ENCODE measurements at regions not wholly inside any gene's neighbourhood (a gene's known extent, or its start where the extent isn't known, plus 50 kb on each side); places are given as distances from the start of the nearest gene placed in this dataset.

DNA sequence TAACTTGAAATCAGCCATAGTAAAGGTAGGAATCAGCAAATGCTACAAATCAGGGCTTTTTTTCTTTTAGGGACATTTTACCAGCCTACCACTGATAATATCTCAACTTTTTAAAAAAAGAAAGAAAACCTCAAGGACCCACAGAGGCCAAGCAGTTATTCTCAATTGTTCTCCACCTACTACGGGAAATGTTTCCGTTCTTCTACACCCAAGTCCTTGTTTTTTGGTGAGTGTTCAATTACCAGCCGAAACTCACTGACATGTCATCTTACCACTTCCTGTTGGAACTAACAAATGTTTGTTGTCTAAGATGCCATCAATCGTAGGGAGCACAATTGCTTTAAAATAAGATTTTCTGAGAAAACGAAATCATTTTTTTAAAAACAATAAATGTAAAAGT lies 50.2 kb upstream of the CDK1 start:
- ChIA-PET POLR2A (no interaction called here), CTCF (no interaction called here)

DNA sequence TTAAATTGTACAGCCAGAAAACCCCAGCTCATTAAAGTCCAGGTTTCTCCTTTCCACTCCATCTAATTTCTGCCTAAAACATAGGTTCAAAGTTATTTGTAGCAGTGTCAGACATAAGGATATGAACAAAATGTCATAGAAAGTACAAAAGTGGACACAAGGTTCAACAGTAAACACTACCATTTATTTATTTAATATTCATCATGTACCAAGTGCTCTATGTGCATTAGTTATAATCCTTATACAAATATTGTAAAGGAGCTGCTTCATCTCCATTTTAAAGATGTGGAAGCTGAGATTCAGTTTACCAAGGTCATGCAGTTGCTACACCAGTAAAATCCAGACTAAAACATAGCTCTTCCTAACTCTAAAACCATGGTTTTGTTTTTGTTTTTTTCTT lies 52.0 kb upstream of the CDK1 start:
- POLR2A ChIA-PET: no interaction called here
- CTCF ChIA-PET: no interaction called here

DNA sequence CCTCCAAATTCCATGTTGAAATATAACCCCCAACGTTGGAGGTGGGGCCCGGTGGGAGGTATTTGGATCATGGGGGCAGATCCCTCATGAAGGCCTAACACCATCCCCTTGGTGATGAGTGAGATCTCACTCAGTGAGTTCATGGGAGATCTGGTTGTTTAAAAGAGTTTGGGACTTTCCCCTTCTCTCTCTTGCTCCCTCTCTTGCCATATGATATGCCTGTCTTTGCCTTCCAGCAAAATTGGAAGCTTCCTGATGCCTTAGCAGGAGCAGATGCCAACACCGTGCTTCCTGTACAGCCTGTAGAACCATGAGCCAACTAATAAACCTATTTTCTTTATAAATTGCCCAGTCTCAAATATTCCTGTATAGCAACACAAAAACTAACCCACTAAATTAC lies 55.7 kb upstream of the CDK1 start:
- POLR2A ChIA-PET: no interaction called here
- CTCF ChIA-PET: no interaction called here

DNA sequence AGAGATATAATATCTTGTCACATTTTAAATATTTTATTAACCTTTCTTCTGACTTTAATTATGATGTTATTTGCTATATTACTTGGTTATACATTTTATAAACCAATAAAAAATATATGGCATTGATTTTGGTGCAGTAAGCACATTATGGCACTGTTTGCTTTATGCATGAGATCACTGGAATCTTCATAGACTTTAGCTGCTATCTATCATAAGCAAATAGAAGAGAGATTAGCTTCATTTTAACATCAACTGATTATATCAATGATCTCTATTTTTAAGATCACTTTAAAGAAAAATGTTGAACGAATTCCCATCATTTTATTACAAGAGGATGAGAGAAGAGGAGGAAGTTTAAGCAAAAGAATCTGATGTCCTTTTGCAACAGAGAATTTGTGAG lies 58.6 kb upstream of the CDK1 start:
- ChIA-PET POLR2A (no interaction called here), CTCF (no interaction called here)

DNA sequence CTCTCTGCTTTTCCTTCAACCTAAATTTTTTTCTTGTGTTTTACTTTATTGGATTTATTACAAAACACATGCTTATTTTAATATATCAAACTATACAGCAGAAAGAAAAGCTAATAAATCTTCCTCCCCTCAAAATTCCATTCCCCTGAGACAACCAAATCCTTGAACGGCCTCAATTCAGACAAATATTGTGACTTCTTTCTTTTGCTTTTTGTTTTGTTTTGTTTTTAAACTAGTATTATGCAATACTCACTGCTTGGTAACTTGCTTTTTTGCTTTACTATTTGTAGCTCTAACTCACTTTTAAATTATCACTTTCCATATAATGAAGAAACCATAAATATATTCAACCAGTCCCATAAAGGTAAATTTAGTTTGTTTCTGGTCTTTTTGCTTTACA lies 59.4 kb upstream of the CDK1 start:
- ChIA-PET CTCF (no interaction called here), POLR2A (no interaction called here)

DNA sequence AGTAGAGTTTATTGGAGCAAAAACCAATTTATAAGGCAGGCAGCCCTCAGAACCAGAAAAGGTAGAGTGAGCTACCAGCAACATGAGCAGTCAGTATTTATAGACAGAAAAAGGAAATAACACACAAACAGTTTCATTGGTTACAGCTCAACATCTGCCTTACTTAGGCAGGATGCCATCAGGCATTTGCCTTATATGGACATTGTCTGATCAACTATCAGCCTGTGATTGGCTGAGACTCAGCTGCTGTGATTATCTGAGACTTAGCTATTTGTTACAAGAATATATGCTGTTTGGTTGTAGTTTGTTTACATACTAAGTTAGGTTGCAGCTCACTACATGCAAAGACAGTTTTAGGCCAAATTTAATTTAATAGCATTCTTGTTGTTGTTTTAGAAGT lies 60.4 kb upstream of the CDK1 start:
- POLR2A ChIA-PET: no interaction called here
- CTCF ChIA-PET: no interaction called here

DNA sequence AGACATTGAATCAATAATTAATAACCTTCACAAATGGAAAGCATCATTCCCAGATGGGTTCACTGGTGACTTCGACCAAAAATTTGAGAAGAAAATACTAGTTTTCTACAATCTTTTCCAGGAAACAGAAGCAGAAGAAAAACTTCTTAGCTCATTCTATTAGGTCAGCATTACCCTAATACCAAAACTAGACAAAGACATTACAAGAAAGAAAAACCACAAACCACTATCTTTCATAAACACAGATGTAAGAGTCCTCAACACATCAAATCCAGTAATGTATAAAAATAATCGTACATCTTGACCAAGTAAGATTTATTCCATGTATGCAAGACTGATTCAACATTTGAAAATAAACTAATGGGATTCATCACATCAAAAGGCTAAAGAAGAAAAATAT lies 64.0 kb upstream of the CDK1 start:
- CTCF ChIA-PET: no interaction called here

DNA sequence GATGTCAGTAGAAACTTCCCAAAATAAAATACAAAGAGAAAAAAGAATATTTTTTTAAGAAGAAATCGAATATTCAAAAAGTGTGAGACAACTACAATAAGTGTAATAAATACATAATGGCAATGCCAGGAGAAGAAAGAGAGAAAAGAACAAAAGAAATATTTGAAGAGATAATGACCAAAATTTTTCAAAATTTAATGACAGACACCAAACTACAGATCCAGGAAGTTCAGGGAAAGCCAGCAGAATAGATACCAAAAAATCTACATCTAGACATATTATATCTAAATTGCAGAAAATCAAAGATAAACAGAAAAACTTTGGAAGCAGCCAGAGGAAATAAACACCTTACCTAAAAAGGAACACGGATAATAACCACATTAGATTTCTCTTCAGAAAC lies 66.8 kb upstream of the CDK1 start:
- POLR2A ChIA-PET: no interaction called here
- CTCF ChIA-PET: no interaction called here

More for the DNA sequence above, 64.0 kb upstream of the CDK1 start:
- POLR2A ChIA-PET: no interaction called here

DNA sequence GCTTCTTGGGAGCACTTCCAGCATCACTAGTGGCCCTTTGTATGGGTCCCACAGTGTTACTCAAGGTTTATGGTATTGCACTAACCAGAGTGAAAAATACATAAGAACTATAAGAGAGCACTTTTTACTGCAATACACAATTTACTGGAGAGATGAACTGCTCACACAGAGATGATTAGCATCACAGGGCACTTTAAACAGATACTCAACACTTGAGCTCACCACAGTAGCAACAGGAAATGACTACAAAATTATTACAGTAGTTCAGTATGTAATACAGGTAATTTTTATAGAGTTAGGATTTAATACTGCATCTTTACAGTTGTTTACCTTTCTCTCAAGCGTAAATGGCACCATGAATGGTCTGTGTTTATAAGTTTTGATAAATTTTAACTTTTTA lies 68.2 kb upstream of the CDK1 start:
- ChIA-PET CTCF (no interaction called here), POLR2A (no interaction called here)

DNA sequence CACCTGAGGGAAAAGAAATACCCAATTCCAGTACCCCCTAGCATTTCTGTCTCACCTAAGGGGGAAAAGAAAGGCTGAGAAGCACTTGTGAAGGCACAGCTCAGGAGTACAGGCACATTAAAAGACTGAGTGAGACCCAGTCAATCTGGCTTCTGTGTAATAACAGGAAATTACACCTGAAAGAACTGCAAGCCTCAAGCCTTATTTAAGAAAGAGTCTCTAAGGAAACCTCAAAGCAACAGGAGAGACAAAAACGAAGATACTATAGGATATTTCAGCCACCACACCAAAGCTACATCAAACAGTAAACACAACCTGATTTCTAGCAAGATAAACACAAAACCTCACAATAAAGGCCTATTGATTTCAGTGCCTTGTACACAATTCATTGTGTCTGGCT lies 69.6 kb upstream of the CDK1 start:
- ChIA-PET POLR2A (no interaction called here), CTCF (no interaction called here)

DNA sequence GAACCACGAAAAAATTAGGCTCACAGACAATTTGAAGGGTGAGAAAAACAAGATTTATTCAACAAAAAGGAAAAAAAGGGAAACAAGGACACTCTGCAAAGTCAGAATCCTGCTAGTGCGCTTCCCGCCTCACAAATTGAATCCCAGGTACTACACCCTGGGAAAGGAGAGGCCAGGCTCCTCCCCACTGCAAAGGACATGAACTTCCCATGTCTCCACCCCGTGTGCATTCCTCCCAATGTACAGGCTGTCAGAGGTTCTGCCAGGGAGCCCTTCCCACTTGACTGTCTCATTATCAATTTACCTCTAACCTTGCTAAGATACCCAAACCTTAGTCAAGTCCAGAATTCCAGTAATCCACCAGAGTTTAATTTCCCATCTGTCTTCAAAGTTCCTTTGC lies 70.4 kb upstream of the CDK1 start:
- ChIA-PET POLR2A (no interaction called here), CTCF (no interaction called here)

DNA sequence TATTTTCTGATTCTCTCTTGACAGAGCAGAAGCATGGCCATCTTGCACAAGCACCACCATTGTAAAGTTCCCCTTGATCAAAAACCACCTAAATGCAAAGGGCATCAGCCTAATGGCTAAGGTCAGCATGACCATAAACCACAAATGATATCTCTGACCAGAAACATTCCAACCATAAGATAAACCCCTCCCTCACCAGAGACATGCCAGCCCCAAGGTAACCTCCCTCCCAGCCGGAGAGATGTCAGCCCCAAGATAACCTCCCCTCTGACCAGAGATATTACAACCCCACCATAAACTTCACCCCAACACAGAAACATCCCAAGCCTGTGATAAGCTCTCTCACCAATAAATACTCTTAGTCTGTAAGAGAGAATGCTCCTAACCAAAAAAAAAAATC lies 72.1 kb upstream of the CDK1 start:
- POLR2A ChIA-PET: no interaction called here
- CTCF ChIA-PET: no interaction called here

DNA sequence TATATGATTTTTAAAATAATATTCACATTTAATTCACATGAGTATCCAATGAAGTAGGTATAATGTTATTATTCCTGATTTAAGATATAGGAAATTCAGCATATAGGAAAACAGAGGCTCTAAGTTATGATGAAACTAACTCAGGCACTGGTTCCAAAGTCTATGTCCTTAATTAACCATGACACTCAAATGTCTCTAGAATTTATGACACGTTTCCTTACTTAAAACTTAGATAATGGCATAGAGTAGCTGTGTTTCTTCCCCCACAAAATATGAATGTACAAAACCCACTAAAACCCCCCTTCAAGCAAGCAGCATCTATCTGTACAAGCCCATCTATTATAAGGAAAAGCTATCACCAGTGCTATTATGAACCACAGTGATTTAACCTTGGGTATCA lies 72.9 kb upstream of the CDK1 start:
- ChIA-PET CTCF (no interaction called here), POLR2A (no interaction called here)

DNA sequence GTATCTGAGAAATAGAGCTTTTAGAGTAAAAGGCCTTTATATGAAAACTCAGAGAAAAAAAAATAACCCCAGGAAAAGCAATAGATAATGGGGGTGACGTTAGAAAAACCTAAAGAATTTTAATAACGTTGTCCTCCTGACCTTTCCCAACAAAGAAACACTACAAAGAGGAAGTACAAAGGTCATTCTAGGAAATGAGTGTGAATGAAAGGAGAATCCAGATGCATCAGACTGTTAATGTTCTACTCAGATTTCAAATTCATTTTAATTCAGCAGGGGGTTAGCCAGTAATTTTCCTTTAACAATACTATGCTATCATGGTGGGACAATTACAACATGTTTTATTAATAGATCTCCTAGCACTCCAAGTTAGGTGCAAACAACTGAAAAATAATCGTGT lies 73.8 kb upstream of the CDK1 start:
- CTCF ChIA-PET: no interaction called here
- POLR2A ChIA-PET: no interaction called here

DNA sequence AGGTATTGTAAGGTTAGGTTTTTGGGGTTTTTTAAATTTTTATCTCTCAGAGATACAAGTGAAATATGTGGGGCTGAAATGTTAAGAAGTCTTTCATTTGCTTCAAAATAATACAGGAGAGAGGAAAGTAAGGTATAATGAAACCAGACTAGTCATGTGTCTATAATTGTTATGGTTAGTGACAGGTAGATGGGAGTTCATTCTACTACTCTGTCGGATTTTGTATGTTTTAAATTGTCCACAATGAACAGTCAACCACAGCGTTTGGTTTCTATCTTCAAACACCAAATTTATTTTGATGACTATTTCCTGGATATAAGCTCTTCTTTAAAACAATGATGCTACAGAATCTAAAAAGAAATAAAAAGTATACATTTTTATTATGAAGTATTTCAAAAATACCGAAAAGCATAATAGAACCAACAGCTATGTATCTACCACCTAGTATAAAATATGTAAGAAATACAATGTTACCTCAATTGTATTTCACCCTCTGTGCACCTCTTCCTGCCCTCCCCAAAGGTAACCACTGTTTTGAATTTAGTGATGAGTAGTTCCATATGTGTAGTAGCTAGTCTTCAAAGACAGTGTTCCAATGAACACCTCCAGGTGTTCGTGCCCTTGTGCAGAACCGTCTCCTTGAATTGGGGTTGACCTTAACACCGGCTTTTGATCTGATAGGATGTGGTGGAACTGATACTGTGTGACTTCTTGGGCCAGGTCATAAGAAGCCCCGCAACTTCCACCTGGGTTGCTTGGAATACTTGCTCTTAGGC lies 74.8 kb upstream of the CDK1 start:
- ChIA-PET POLR2A (no interaction called here), CTCF (no interaction called here)

DNA sequence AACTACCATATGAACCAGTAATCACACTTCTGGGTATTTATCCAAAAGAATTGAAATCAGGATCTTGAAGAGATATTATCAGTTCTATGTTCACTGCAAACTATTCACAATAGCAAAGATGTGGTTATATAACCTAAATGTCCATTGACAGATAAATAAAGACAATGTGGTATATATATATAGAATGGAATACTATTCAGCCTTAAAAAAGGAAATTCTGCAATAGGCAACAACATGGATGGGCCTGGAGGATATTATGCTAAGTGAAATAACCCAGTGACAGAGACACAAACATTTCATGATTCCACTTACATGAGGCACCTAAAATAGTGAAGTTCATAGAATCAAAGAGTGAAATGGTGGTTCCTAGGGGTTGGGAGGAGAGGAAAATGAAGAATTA lies 90.6 kb upstream of the CDK1 start:
- POLR2A ChIA-PET: interaction anchor here (0.6 kb wide), 1 partner anchor 310 kb away, joined by 3 read pairs; no protein-coding TSS in a partner anchor
- CTCF ChIA-PET: no interaction called here

DNA sequence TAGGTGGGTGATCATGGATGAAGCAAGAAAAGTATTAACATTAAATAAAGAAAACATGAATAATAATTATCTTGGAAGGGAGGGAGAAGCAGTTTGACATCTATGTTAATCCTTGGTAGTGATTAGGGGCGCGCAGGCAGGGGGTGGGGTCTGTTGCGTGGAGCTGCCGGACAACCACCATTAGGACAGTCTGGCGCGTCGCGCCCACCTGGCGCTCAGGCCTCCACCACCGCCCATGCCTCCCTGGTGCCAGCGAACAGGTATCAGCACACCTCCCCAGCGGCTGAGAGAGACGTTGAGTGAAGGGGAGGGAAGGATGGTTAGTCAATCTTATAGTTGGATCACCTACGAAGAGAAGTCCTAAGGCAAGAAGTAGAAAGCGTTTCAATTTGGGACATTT lies 94.2 kb upstream of the CDK1 start:
- ChIA-PET POLR2A (no interaction called here), CTCF (no interaction called here)

DNA sequence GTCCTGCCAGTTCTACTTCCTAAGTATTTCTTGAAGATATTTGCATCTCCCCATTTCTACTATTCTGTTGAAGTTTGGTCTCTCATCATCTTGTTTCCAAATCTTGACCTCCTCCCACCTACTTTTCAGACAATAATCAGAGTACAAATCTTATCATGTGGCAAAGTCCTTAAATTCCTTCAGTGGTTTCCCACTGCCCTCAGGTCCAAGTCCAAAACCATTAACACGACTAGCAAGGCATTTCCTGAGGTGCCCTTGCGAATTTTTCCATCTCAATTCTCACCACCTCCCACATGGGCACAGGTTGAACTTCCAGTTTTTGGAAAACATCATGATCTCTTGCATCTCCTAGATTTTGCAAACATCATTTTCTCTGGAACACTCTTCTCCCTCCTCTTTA lies 97.2 kb upstream of the CDK1 start:
- CTCF ChIA-PET: no interaction called here
- POLR2A ChIA-PET: no interaction called here

DNA sequence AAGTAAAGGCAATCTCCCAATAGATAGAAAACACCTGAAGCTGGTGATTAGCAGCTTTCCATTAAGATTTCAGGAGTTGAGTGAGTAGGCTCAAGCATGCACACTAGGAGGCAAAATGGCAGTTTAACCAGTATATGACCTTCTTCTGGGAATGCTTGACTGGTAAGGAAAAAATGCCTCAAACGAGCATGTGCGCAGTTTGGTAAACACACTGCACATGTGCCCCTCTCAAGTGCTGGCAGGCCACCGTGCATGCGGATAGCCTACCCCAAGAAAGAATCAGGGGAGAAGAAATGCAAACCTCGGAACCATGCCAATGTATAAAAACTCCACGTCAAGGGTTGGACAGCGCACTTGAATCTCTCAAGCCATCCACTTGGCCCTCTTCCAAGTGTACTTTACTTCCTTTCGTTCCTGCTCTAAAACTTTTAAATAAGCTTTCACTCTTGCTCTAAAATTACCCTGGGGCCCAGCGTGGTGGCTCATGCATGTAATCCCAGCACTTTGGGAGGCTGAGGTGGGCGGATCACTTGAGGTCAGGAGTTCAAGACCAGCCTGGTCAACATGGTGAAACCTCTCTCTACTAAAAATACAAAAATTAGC lies 98.8 kb upstream of the CDK1 start:
- ChIA-PET POLR2A (no interaction called here), CTCF (no interaction called here)

DNA sequence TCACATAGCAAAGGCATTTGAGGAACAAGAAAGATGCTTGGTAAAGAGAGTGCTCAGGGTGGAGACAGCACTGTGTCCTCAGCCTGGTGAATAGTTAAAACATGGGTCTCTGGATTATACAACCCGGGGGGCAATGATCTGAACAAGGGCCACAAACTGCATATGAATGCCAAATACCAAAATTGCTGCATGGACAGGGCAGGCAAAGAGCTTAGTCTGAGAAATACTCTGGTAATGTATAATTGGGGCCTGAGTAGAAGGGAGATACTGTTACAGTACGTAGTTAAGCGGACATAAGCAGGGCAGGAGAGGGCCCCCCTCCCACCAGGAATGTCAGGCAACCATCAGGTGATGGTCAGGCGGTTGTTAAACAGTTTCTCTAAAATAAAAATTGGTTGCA lies 99.3 kb upstream of the CDK1 start:
- CTCF ChIA-PET: no interaction called here
- POLR2A ChIA-PET: no interaction called here

DNA sequence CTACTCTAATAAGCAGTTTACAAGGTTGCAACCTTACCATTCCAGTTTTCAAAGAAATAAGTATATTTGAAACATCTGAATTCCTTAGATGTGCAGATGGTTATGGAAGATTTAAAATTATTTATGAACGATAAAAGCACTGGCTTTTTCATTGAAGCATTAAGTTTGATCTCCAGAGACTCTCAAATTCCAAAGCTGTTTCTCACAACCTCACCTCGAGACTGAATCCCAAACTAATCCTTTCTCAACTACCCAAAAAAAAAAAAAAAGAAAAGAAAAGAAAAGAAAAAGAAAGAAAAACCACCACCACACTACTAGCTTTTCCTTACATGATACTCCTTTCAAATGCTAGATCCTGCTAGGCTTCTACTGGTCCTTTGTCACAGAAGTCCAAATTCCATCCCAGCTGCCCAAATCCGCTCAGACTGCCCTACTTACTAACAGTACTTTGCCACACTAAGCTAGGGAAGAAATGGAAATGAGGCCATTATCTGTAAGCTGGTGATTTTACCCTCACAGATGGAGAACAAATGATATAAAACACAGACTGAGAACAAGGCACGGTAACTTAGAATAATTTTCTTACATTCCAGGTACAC lies 100.6 kb upstream of the CDK1 start:
- POLR2A ChIA-PET: no interaction called here
- CTCF ChIA-PET: no interaction called here

DNA sequence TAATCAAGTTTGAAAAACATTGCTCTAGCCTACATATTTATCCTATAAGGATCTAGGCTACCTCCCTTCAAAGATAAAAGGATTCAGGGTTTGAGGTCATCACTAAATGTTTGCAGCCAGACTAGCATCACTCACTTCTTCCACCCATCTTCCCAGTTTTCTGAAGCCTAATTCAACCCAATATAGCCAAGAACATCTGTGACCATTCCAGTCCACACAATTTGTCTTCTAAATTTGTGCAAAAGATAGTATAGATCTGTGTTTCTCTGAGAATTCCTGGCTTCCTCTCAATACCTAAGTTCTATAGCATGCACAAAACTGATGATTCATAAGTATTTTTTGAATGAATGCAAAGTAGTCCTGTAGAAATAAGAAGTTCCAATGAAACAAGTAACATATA lies 103.0 kb upstream of the CDK1 start:
- ChIA-PET POLR2A (no interaction called here), CTCF (no interaction called here)
